A673 (cell line): ENCODE measurements at regions not wholly inside any gene's neighbourhood (a gene's known extent, or its start where the extent isn't known, plus 50 kb on each side); places are given as distances from the start of the nearest gene placed in this dataset.

Source experiments
- BruUV-seq: library from RNA; stranded (reverse); fragments of 400-500 nt; replicated peaks from 2 replicates; lab custom pipeline; 2021; lab: Mats Ljungman, UMichigan
- CTCF ChIA-PET: fragments of 300-600 bp; sonication (Branson Sonifier 250); formaldehyde crosslinking; loops from one replicate; lab custom pipeline; 2022; ENCODE audit warnings: antibody characterized with exemption; lab: Charles Lee
- POLR2A ChIA-PET: fragments of 300-600 bp; sonication (Branson Sonifier 250); formaldehyde crosslinking; loops from one replicate; lab custom pipeline; 2022; ENCODE audit warnings: antibody characterized with exemption; ENCODE audit not compliant: low non-redundant PET; lab: Charles Lee
- DNase-seq: peaks from one replicate; pipeline ENCODE4 v3.0.0-alpha.2; 2015; ENCODE audit warnings: low spot score
- H3K27ac ChIP-seq: fragments of 200-600 bp; sonication (generic); 2 replicates; pipeline ENCODE4 v1.5.1; 2016; ENCODE audit warnings: mixed run types, low read depth, mild to moderate bottlenecking, mixed read lengths, antibody characterized with exemption, low read length; ENCODE audit not compliant: poor library complexity, severe bottlenecking
- H3K27me3 ChIP-seq: fragments of 200-600 bp; sonication (generic); replicated peaks from 2 replicates; pipeline ENCODE4 v1.6.1; 2017; ENCODE audit warnings: mixed run types, low read depth, mild to moderate bottlenecking, mixed read lengths, antibody characterized with exemption, low read length; ENCODE audit not compliant: insufficient read depth, poor library complexity
- H3K36me3 ChIP-seq: fragments of 200-600 bp; sonication (generic); 2 replicates; pipeline ENCODE4 v1.6.1; 2016; ENCODE audit warnings: mixed run types, mild to moderate bottlenecking, mixed read lengths, antibody characterized with exemption, low read length; ENCODE audit not compliant: insufficient read depth, poor library complexity, severe bottlenecking
- H3K4me1 ChIP-seq: fragments of 200-600 bp; sonication (generic); 2 replicates; pipeline ENCODE4 v1.6.1; 2017; ENCODE audit warnings: mixed run types, mild to moderate bottlenecking, mixed read lengths, antibody characterized with exemption, low read length; ENCODE audit not compliant: insufficient read depth, poor library complexity, severe bottlenecking
- H3K4me3 ChIP-seq: fragments of 200-600 bp; sonication (generic); 2 replicates; pipeline ENCODE4 v1.5.1; 2016; ENCODE audit warnings: low read depth, mixed run types, mild to moderate bottlenecking, mixed read lengths, low read length; ENCODE audit not compliant: poor library complexity, severe bottlenecking
- H3K9me3 ChIP-seq: fragments of 200-600 bp; sonication (generic); 2 replicates; pipeline ENCODE4 v1.6.1; 2016; ENCODE audit warnings: mixed run types, low read depth, mild to moderate bottlenecking, mixed read lengths, antibody characterized with exemption, low read length; ENCODE audit not compliant: poor library complexity, severe bottlenecking
- EZH2 ChIP-seq: fragments of 200-600 bp; sonication (generic); IDR thresholded peaks from 2 replicates; pipeline ENCODE4 v1.6.1; 2017; ENCODE audit warnings: borderline replicate concordance, low read depth, mild to moderate bottlenecking, mixed read lengths, antibody characterized with exemption, low read length; ENCODE audit not compliant: poor library complexity, severe bottlenecking
- intact Hi-C: fragments of 100-400 bp; cut with micrococcal nuclease; formaldehyde crosslinking; loops from one replicate; pipeline ENCODE4 v1.10.0; 2022; ENCODE audit not compliant: unreplicated experiment
- TF ChIP-seq, protein P1 (sequence below): fragments of 300-800, 200-600 bp; sonication (generic); conservative IDR thresholded peaks from 2 replicates; pipeline ENCODE4 v1.5.1; 2017; ENCODE audit warnings: low read depth, mild to moderate bottlenecking, antibody characterized with exemption, low read length, moderate library complexity, mixed read lengths

DNA sequence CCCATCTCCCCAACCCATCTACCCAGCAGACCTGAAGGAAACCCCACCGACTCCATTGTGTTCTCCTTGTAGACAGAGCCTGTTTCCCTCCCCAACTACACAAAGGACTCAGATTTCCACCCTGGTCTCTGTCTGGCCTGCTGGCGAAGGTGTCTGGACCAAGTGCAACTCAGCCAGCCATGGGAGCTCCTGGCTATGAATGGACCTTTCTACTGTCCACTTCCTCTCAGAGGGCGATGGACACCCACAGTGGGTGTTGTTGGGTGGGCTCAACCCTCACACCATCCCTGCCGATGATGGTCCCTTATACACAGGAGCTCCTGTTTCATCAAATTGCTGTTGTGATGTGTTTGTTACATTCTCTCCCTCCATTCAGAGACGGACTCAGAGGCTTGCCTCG is 112.5 kb upstream of the PHACTR3 start:
- intact Hi-C loops: no loop called here
- no peak for TF ChIP-seq EZH2
- TF ChIP-seq, protein P1, sequence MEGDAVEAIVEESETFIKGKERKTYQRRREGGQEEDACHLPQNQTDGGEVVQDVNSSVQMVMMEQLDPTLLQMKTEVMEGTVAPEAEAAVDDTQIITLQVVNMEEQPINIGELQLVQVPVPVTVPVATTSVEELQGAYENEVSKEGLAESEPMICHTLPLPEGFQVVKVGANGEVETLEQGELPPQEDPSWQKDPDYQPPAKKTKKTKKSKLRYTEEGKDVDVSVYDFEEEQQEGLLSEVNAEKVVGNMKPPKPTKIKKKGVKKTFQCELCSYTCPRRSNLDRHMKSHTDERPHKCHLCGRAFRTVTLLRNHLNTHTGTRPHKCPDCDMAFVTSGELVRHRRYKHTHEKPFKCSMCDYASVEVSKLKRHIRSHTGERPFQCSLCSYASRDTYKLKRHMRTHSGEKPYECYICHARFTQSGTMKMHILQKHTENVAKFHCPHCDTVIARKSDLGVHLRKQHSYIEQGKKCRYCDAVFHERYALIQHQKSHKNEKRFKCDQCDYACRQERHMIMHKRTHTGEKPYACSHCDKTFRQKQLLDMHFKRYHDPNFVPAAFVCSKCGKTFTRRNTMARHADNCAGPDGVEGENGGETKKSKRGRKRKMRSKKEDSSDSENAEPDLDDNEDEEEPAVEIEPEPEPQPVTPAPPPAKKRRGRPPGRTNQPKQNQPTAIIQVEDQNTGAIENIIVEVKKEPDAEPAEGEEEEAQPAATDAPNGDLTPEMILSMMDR: no peak

GRCh38 chr20:59493926-59494325 is 110.4 kb upstream of the PHACTR3 start:
- TF ChIP-seq, protein P1: no peak
- TF ChIP-seq EZH2: no peak
- no peaks in the 10 kb centered on the region for H3K9me3 ChIP-seq
- no peak overlapping the region for H3K4me3 ChIP-seq
- H3K27ac ChIP-seq: no peak overlapping the region
- no peak for DNase-seq
- no peaks in the 10 kb centered on the region for H3K36me3 ChIP-seq
- ChIA-PET POLR2A (no interaction called here), CTCF (no interaction called here)
- H3K27me3 ChIP-seq: peaks cover 8% of the 10 kb centered on the region
- no peaks in the 10 kb centered on the region for H3K4me1 ChIP-seq
- intact Hi-C loops: no loop called here
- BruUV-seq: no TSS peak

More for the DNA sequence above, 112.5 kb upstream of the PHACTR3 start:
- no TSS peak for BruUV-seq
- no peaks in the 10 kb centered on the region for H3K4me1 ChIP-seq
- no peak for DNase-seq
- H3K9me3 ChIP-seq: no peaks in the 10 kb centered on the region
- H3K36me3 ChIP-seq: no peaks in the 10 kb centered on the region
- H3K27ac ChIP-seq: no peak overlapping the region
- ChIA-PET POLR2A (no interaction called here), CTCF (no interaction called here)
- H3K4me3 ChIP-seq: no peak overlapping the region
- H3K27me3 ChIP-seq: peaks cover 5% of the 10 kb centered on the region

GRCh38 chr20:59495166-59495565 is 109.2 kb upstream of the PHACTR3 start:
- DNase-seq: no peak
- intact Hi-C loops: no loop called here
- no peak for TF ChIP-seq EZH2
- TF ChIP-seq, protein P1: no peak
- H3K36me3 ChIP-seq: no peaks in the 10 kb centered on the region
- peaks cover 20% of the 10 kb centered on the region for H3K27me3 ChIP-seq
- H3K4me3 ChIP-seq: no peak overlapping the region
- CTCF ChIA-PET: interaction anchor here (1.1 to 1.6 kb wide), 3 partner anchors 19 to 625 kb away, joined by 4 to 7 read pairs (median 5); no protein-coding TSS in a partner anchor
- H3K9me3 ChIP-seq: peaks cover 3% of the 10 kb centered on the region
- POLR2A ChIA-PET: no interaction called here
- H3K27ac ChIP-seq: no peak overlapping the region
- no peaks in the 10 kb centered on the region for H3K4me1 ChIP-seq
- BruUV-seq: no TSS peak
